ENCODE measurements at regions not wholly inside any gene's neighbourhood (a gene's known extent, or its start where the extent isn't known, plus 50 kb on each side); places are given as distances from the start of the nearest gene placed in this dataset.

GRCh38 chr1:68812333-68812732 is 315.5 kb upstream of the DEPDC1 start:
- TF ChIP-seq, protein P1, sequence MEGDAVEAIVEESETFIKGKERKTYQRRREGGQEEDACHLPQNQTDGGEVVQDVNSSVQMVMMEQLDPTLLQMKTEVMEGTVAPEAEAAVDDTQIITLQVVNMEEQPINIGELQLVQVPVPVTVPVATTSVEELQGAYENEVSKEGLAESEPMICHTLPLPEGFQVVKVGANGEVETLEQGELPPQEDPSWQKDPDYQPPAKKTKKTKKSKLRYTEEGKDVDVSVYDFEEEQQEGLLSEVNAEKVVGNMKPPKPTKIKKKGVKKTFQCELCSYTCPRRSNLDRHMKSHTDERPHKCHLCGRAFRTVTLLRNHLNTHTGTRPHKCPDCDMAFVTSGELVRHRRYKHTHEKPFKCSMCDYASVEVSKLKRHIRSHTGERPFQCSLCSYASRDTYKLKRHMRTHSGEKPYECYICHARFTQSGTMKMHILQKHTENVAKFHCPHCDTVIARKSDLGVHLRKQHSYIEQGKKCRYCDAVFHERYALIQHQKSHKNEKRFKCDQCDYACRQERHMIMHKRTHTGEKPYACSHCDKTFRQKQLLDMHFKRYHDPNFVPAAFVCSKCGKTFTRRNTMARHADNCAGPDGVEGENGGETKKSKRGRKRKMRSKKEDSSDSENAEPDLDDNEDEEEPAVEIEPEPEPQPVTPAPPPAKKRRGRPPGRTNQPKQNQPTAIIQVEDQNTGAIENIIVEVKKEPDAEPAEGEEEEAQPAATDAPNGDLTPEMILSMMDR (IDR thresholded peaks at IDR 0.05) = no peak
- TF ChIP-seq ZFX (IDR thresholded peaks at IDR 0.05; ENCODE audit: borderline replicate concordance) = no peak

All from 22Rv1 (cell line).